ENCODE measurements at regions not wholly inside any gene's neighbourhood (a gene's known extent, or its start where the extent isn't known, plus 50 kb on each side); places are given as distances from the start of the nearest gene placed in this dataset.

GRCh38 chr3:4036046-4036445 is 236.8 kb downstream of the LRRN1 start:
- Mint-ChIP-seq H3K27ac (no peak overlapping the region), H3K9me3 (no peaks in the 10 kb centered on the region), H3K4me3 (no peak overlapping the region), H3K4me1 (no peaks in the 10 kb centered on the region), H3K27me3 (no peaks in the 10 kb centered on the region), H3K36me3 (peaks cover 0 to 2% (median 0%) of the 10 kb centered on the region in 3 donors)
- DNase-seq (no peak), ATAC-seq (no peak)
- POLR2A ChIA-PET, result no interaction called here

DNA sequence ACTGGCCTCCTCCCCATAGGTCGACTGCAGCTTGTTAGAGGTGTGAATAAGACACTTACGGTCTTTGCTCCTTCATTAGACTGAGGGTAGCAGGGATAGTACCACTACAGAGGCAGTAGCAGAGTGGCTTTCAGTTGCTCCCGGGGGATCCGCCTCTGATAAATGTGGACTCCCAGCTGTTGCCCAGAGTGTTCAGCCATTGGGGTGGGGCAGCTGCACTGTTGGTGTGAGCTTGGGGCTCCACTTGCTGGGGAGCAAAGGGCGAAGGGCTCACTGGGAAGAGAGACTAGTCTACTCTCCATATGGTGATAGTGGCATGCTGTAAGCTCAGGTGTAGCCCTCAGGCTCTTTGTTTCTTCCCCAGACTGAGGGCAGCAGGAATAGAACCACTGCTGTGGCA is 239.1 kb downstream of the LRRN1 start:
- no peaks in the 10 kb centered on the region for H3K36me3 Mint-ChIP-seq
- no peak for DNase-seq
- no peak for ATAC-seq
- H3K9me3 Mint-ChIP-seq, result no peaks in the 10 kb centered on the region
- H3K27me3 Mint-ChIP-seq, result no peaks in the 10 kb centered on the region
- H3K4me1 Mint-ChIP-seq, result no peaks in the 10 kb centered on the region
- POLR2A ChIA-PET, result no interaction called here
- H3K27ac Mint-ChIP-seq, result no peak overlapping the region
- H3K4me3 Mint-ChIP-seq, result no peak overlapping the region

DNA sequence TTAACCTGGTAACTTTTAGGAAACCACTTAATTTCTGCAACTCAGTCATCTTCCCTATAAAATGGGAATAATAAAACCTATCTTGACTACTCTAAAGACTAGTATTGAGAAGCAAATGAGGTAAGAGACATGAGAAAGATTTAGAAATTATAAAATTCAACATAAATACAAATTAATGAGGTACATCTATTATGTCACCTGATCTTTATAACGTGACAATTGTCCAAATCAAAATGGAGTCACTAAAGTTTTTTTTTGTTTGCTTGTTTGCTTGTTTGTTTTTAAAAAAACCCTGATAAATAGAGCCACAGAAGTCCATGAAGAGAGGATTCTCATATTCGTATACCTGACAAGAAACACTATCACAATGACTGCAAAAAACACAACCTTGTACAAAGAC is 242.8 kb downstream of the LRRN1 start:
- no peak for DNase-seq
- Mint-ChIP-seq H3K9me3 (no peaks in the 10 kb centered on the region), H3K36me3 (no peaks in the 10 kb centered on the region), H3K4me3 (no peak overlapping the region), H3K27ac (no peak overlapping the region), H3K27me3 (no peaks in the 10 kb centered on the region), H3K4me1 (no peaks in the 10 kb centered on the region)
- POLR2A ChIA-PET, result no interaction called here
- ATAC-seq, result no peak

- Mint-ChIP-seq H3K4me1 (no peaks in the 10 kb centered on the region), H3K36me3 (no peaks in the 10 kb centered on the region), H3K27ac (no peak overlapping the region), H3K4me3 (no peak overlapping the region), H3K27me3 (no peaks in the 10 kb centered on the region), H3K9me3 (no peaks in the 10 kb centered on the region)
- no peak for DNase-seq
- no peak for ATAC-seq
- POLR2A ChIA-PET, result no interaction called here
Measured at GRCh38 chr3:4042869-4043268, 243.6 kb downstream of the LRRN1 start.

- no peak for ATAC-seq
- DNase-seq, result no peak
- H3K27ac Mint-ChIP-seq, result no peak overlapping the region
- H3K4me1 Mint-ChIP-seq, result peaks cover 0 to under 1% (median 0%) of the 10 kb centered on the region in 4 donors
- POLR2A ChIA-PET, result no interaction called here
- H3K36me3 Mint-ChIP-seq, result no peaks in the 10 kb centered on the region
- no peaks in the 10 kb centered on the region for H3K9me3 Mint-ChIP-seq
- H3K4me3 Mint-ChIP-seq, result no peak overlapping the region
- H3K27me3 Mint-ChIP-seq, result no peaks in the 10 kb centered on the region
Measured at GRCh38 chr3:4043867-4044575, 244.8 kb downstream of the LRRN1 start.

DNA sequence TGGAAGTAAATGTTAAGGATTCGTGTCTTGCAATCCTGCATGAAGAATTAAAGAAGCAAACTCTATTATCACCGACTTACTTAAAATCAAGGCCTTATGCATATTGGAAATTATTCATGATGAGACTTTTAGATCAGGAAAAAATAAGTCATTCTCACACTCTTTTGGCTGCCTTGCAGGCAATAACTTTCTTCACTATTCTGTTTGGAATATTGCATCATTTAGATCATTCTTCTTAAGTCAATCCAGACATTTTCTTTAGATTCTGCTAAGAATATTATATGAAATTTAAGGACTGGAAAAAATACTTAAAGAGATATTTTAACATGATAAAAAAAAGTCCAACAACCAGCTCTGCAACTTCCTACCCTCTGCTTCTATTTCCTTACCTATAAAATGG is 245.4 kb downstream of the LRRN1 start:
- no peak for DNase-seq
- ATAC-seq, result no peak
- Mint-ChIP-seq H3K4me1 (peaks cover 0 to 1% (median 0%) of the 10 kb centered on the region in 4 donors), H3K4me3 (no peak overlapping the region), H3K27me3 (no peaks in the 10 kb centered on the region), H3K36me3 (no peaks in the 10 kb centered on the region), H3K9me3 (no peaks in the 10 kb centered on the region), H3K27ac (no peak overlapping the region)
- POLR2A ChIA-PET, result no interaction called here

DNA sequence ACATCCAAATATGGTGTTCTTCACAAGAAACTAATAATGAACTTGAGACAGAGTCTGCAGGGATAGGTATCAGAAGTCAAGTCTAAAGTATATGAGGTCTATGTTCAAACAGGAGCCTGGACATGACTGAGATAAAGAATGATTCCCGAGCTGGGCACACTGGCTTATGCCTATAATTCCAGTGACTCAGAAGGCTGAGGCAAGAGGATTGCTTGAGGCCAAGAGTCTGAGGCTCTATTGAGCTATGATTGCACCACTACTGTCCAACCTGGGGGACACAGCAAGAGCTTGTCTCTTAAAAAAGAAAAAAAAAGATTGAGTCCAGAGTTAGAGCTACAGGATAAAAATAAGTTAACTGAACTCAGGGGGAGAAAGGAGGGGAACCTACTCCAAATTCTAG is 246.5 kb downstream of the LRRN1 start:
- Mint-ChIP-seq H3K4me3 (no peak overlapping the region), H3K27me3 (no peaks in the 10 kb centered on the region), H3K9me3 (no peaks in the 10 kb centered on the region), H3K36me3 (no peaks in the 10 kb centered on the region), H3K4me1 (peaks cover 0 to 1% (median 0%) of the 10 kb centered on the region in 4 donors), H3K27ac (no peak overlapping the region)
- no peak for DNase-seq
- POLR2A ChIA-PET, result no interaction called here
- ATAC-seq, result no peak

GRCh38 chr3:4047366-4047765 is 248.1 kb downstream of the LRRN1 start:
- Mint-ChIP-seq H3K27me3 (no peaks in the 10 kb centered on the region), H3K4me3 (no peak overlapping the region), H3K36me3 (peaks cover 0 to 3% (median 0%) of the 10 kb centered on the region in 3 donors), H3K4me1 (peaks cover 0 to 1% (median 0%) of the 10 kb centered on the region in 4 donors), H3K9me3 (no peaks in the 10 kb centered on the region), H3K27ac (no peak overlapping the region)
- ATAC-seq (no peak), DNase-seq (no peak)
- POLR2A ChIA-PET, result no interaction called here

DNA sequence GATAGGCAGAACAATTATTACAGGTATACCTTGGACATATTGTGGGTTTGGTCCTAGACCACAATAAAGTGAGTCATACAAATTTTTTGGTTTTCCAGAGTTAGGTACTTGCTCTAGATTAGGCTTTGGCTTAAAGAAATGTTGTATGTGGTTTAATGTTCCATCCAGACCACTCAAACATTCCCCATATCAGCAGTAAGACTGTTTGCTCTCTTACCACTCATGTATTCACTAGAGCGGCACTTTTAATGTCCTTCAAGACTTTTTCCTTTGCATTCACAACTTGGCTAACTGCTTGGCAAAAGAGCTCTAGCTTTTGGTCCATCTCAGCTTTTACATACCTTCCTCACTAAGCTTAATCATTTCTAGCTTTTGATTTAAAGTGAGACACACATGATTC is 250.5 kb upstream of the SETMAR start:
- peaks cover 0 to 1% (median 0%) of the 10 kb centered on the region in 4 donors for H3K4me1 Mint-ChIP-seq
- H3K27me3 Mint-ChIP-seq, result no peaks in the 10 kb centered on the region
- no peak for DNase-seq
- peaks cover 0 to 3% (median 0%) of the 10 kb centered on the region in 9 donors for H3K9me3 Mint-ChIP-seq
- no peak overlapping the region for H3K27ac Mint-ChIP-seq
- H3K36me3 Mint-ChIP-seq, result peaks cover 0 to 11% (median 2%) of the 10 kb centered on the region in 3 donors
- no peak for ATAC-seq
- no peak overlapping the region for H3K4me3 Mint-ChIP-seq
- POLR2A ChIA-PET, result no interaction called here

DNA sequence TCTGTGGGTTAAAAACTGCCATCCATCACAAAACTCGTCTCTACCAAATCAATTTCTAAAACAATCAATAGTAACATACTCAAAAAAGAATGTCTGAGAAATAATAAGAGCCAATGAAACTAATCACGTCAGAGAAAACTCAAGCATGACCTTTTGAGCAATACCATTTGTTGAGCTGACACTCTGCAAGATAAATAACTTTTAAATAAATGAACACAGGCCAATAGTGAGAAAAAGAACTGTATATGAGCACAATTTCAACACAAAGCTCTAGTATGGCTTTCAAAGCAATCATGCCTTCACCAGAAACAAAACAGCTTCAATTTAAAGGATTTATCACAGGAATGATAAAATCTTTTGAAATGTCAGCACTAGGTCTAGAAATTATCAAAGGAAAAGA is 249.2 kb upstream of the SETMAR start:
- Mint-ChIP-seq H3K4me1 (peaks cover 0 to under 1% (median 0%) of the 10 kb centered on the region in 4 donors), H3K4me3 (no peak overlapping the region), H3K27ac (no peak overlapping the region), H3K36me3 (peaks cover 0 to 11% (median 2%) of the 10 kb centered on the region in 3 donors), H3K9me3 (peaks cover 0 to 3% (median 0%) of the 10 kb centered on the region in 9 donors), H3K27me3 (no peaks in the 10 kb centered on the region)
- no peak for DNase-seq
- no peak for ATAC-seq
- POLR2A ChIA-PET, result no interaction called here

GRCh38 chr3:4060064-4060463 is 243.1 kb upstream of the SETMAR start:
- peaks cover 0 to 3% (median 0%) of the 10 kb centered on the region in 9 donors for H3K9me3 Mint-ChIP-seq
- POLR2A ChIA-PET, result no interaction called here
- peaks cover 0 to 10% (median 2%) of the 10 kb centered on the region in 3 donors for H3K36me3 Mint-ChIP-seq

GRCh38 chr3:4060603-4061002 is 242.6 kb upstream of the SETMAR start:
- peaks cover 0 to 3% (median 0%) of the 10 kb centered on the region in 9 donors for H3K9me3 Mint-ChIP-seq
- no peak overlapping the region for H3K4me3 Mint-ChIP-seq
- no peaks in the 10 kb centered on the region for H3K27me3 Mint-ChIP-seq
- ATAC-seq (no peak), DNase-seq (no peak)
- H3K36me3 Mint-ChIP-seq, result peaks cover 0 to 14% (median 2%) of the 10 kb centered on the region in 3 donors
- H3K27ac Mint-ChIP-seq, result no peak overlapping the region
- H3K4me1 Mint-ChIP-seq, result peaks cover 0 to 36% (median 0%) of the 10 kb centered on the region in 4 donors
- POLR2A ChIA-PET, result no interaction called here

More at GRCh38 chr3:4060064-4060463, 243.1 kb upstream of the SETMAR start:
- H3K27ac Mint-ChIP-seq, result no peak overlapping the region
- DNase-seq, result no peak
- H3K4me1 Mint-ChIP-seq, result peaks cover 0 to 30% (median 0%) of the 10 kb centered on the region in 4 donors
- ATAC-seq, result no peak
- H3K4me3 Mint-ChIP-seq, result no peak overlapping the region
- H3K27me3 Mint-ChIP-seq, result no peaks in the 10 kb centered on the region

DNA sequence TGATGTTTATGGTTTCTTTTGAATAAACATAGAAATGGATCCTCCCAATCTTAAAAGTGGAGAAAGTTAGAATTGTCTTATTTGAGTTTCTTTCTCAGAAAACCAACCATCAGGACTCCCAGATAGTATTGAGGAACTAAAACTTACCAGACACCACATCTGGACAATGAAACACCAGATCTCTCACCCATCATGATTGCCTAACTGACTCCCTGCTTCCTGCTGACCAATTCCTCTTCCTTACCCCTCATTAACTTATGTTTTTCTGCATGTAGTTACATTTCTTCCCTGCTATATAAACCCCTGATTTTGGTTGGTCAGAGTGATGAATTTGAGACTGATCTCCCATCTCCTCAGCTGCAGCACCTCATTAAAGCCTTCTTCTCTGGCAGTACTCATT is 242.0 kb upstream of the SETMAR start:
- POLR2A ChIA-PET, result no interaction called here
- Mint-ChIP-seq H3K36me3 (peaks cover 0 to 16% (median 0%) of the 10 kb centered on the region in 3 donors), H3K9me3 (peaks cover 0 to 2% (median 0%) of the 10 kb centered on the region in 9 donors), H3K4me3 (no peak overlapping the region), H3K27me3 (no peaks in the 10 kb centered on the region), H3K27ac (no peak overlapping the region), H3K4me1 (peaks cover 0 to 42% (median 0%) of the 10 kb centered on the region in 4 donors)
- DNase-seq, result no peak
- ATAC-seq, result no peak

DNA sequence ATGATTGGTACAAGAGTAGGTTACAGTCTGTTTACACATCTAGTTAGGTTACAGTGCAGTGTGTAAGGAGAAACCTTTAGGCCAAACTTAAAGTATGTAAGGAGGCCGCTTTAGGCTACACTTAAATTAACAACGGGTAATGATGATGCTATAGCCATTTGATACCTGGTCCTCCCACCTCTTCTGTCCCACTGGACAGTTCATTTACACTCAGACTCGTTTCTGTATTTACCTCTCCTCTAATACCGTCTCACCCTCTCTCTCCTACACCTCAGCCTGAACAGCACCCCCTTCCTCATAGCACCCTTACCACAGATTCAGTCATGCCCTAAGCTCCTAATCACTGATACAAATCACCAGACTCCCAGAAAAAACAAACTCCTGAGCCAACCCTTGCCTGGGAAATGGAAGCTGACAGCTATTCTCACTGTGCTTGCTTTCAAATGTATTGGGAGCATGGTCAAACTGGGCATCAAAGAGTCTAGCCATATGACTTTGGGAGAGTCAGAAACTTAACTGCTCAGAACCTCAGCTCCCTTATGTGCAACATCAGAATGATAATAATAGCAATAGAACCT is 241.3 kb upstream of the SETMAR start:
- POLR2A ChIA-PET, result no interaction called here
- Mint-ChIP-seq H3K27me3 (no peaks in the 10 kb centered on the region), H3K9me3 (peaks cover 0 to 2% (median 0%) of the 10 kb centered on the region in 9 donors), H3K27ac (peak overlapping the region in 1 of 10 donors; percentile 39), H3K4me3 (no peak overlapping the region), H3K4me1 (peaks cover 0 to 46% (median 0%) of the 10 kb centered on the region in 4 donors), H3K36me3 (peaks cover 0 to 18% (median 0%) of the 10 kb centered on the region in 3 donors)
- DNase-seq, result no peak
- ATAC-seq, result no peak
